GF-D8 (cell line): ENCODE measurements at regions not wholly inside any gene's neighbourhood (a gene's known extent, or its start where the extent isn't known, plus 50 kb on each side); places are given as distances from the start of the nearest gene placed in this dataset.

Experiments used
- DNase-seq: peaks from one replicate; lab custom pipeline; 2025; lab: John Stamatoyannopoulos, UW

GRCh38 chr1:168918860-168919741 is 187.4 kb upstream of the ATP1B1 start:
- no peak for DNase-seq

GRCh38 chr1:168920456-168921094 is 185.9 kb upstream of the ATP1B1 start:
- no peak for DNase-seq

- no peak for DNase-seq
These were observed 184.9 kb upstream of the ATP1B1 start for GRCh38 chr1:168921629-168922028.

GRCh38 chr1:168923521-168924136 is 182.9 kb upstream of the ATP1B1 start:
- DNase-seq: no peak

- DNase-seq: no peak
These were observed 181.5 kb upstream of the ATP1B1 start for GRCh38 chr1:168924976-168925375.

GRCh38 chr1:168926236-168926635 is 180.3 kb upstream of the ATP1B1 start:
- no peak for DNase-seq

- no peak for DNase-seq
These were observed 174.0 kb upstream of the ATP1B1 start for GRCh38 chr1:168932539-168932938.

GRCh38 chr1:168933141-168933805 is 173.2 kb upstream of the ATP1B1 start:
- DNase-seq: no peak

GRCh38 chr1:168939110-168939946 is 167.2 kb upstream of the ATP1B1 start:
- DNase-seq: no peak

- no peak for DNase-seq
These were observed 166.6 kb upstream of the ATP1B1 start for GRCh38 chr1:168939947-168940223.

- no peak for DNase-seq
These were observed 164.8 kb upstream of the ATP1B1 start for GRCh38 chr1:168941640-168942039.

GRCh38 chr1:168942165-168942564 is 164.3 kb upstream of the ATP1B1 start:
- DNase-seq: no peak

- DNase-seq: no peak
These were observed 160.6 kb upstream of the ATP1B1 start for GRCh38 chr1:168945870-168946269.

GRCh38 chr1:168947041-168947440 is 159.4 kb upstream of the ATP1B1 start:
- no peak for DNase-seq

- DNase-seq: no peak
These were observed 156.8 kb upstream of the ATP1B1 start for GRCh38 chr1:168949672-168950071.

- no peak for DNase-seq
These were observed 148.7 kb upstream of the ATP1B1 start for GRCh38 chr1:168957818-168958217.

- DNase-seq: no peak
These were observed 147.8 kb upstream of the ATP1B1 start for GRCh38 chr1:168958562-168959289.

GRCh38 chr1:168959382-168959781 is 147.1 kb upstream of the ATP1B1 start:
- no peak for DNase-seq

GRCh38 chr1:168960114-168960513 is 146.4 kb upstream of the ATP1B1 start:
- DNase-seq: no peak

GRCh38 chr1:168960595-168960994 is 145.9 kb upstream of the ATP1B1 start:
- DNase-seq: no peak

GRCh38 chr1:168963601-168964000 is 142.9 kb upstream of the ATP1B1 start:
- no peak for DNase-seq
